ENCODE measurements at regions not wholly inside any gene's neighbourhood (a gene's known extent, or its start where the extent isn't known, plus 50 kb on each side); places are given as distances from the start of the nearest gene placed in this dataset.

- Histone ChIP-seq H3K27ac (ENCODE audit: low read depth in 2 of 2, low read length in 2 of 2) (no peak overlapping the region), H3K4me3 (ENCODE audit: low read length in 3 of 3) (no peak overlapping the region), H3K4me1 (ENCODE audit: control insufficient read depth in 2 of 3, insufficient read depth in 2 of 3, low read depth in 1 of 3, low read length in 3 of 3) (no peaks in the 10 kb centered on the region), H3K9ac (ENCODE audit: low read length in 3 of 3) (no peak overlapping the region), H3K36me3 (ENCODE audit: control insufficient read depth in 2 of 3, insufficient read depth in 3 of 3, low read length in 3 of 3) (no peaks in the 10 kb centered on the region), H3K9me3 (ENCODE audit: control insufficient read depth in 2 of 3, insufficient read depth in 1 of 3, low read length in 3 of 3) (no peaks in the 10 kb centered on the region), H3K27me3 (ENCODE audit: control insufficient read depth, insufficient read depth, low read length) (no peaks in the 10 kb centered on the region)
- intact Hi-C loops (cut with DNase I) = no loop called here
- no peak for FAIRE-seq
- no peak for DNase-seq
- TF ChIP-seq CTCF (IDR thresholded peaks at IDR 0.05; ENCODE audit: borderline replicate concordance, extremely low read depth, insufficient read depth) = no peak
Measured at GRCh38 chr4:38598489-38598888, 65.5 kb upstream of the KLF3 start.

- Histone ChIP-seq H3K4me3 (ENCODE audit: low read length in 3 of 3) (no peak overlapping the region), H3K27me3 (ENCODE audit: control insufficient read depth, insufficient read depth, low read length) (no peaks in the 10 kb centered on the region), H3K27ac (ENCODE audit: low read depth in 2 of 2, low read length in 2 of 2) (no peak overlapping the region), H3K4me1 (ENCODE audit: control insufficient read depth in 2 of 3, insufficient read depth in 2 of 3, low read depth in 1 of 3, low read length in 3 of 3) (peaks cover 0 to 3% (median 0%) of the 10 kb centered on the region in 3 donors), H3K36me3 (ENCODE audit: control insufficient read depth in 2 of 3, insufficient read depth in 3 of 3, low read length in 3 of 3) (no peaks in the 10 kb centered on the region), H3K9me3 (ENCODE audit: control insufficient read depth in 2 of 3, insufficient read depth in 1 of 3, low read length in 3 of 3) (no peaks in the 10 kb centered on the region), H3K9ac (ENCODE audit: low read length in 3 of 3) (no peak overlapping the region)
- no peak for TF ChIP-seq CTCF (IDR thresholded peaks at IDR 0.05; ENCODE audit: borderline replicate concordance, extremely low read depth, insufficient read depth)
- intact Hi-C loops (cut with DNase I) = no loop called here
- FAIRE-seq = no peak
- DNase-seq = no peak
Measured at GRCh38 chr4:38600575-38600974, 63.4 kb upstream of the KLF3 start.

GRCh38 chr4:38601244-38601915, 62.6 kb upstream of the KLF3 start:
- no peak for TF ChIP-seq CTCF (IDR thresholded peaks at IDR 0.05; ENCODE audit: borderline replicate concordance, extremely low read depth, insufficient read depth)
- H3K4me1 ChIP-seq (ENCODE audit: control insufficient read depth in 2 of 3, insufficient read depth in 2 of 3, low read depth in 1 of 3, low read length in 3 of 3) = peaks cover 0 to 8% (median 0%) of the 10 kb centered on the region in 3 donors
- H3K9me3 ChIP-seq (ENCODE audit: control insufficient read depth in 2 of 3, insufficient read depth in 1 of 3, low read length in 3 of 3) = no peaks in the 10 kb centered on the region
- H3K36me3 ChIP-seq (ENCODE audit: control insufficient read depth in 2 of 3, insufficient read depth in 3 of 3, low read length in 3 of 3) = no peaks in the 10 kb centered on the region
- no peak overlapping the region for H3K9ac ChIP-seq (ENCODE audit: low read length in 3 of 3)
- no peak for FAIRE-seq
- intact Hi-C loops (cut with DNase I) = no loop called here
- DNase-seq = no peak
- H3K27me3 ChIP-seq (ENCODE audit: control insufficient read depth, insufficient read depth, low read length) = no peaks in the 10 kb centered on the region
- H3K27ac ChIP-seq (ENCODE audit: low read depth in 2 of 2, low read length in 2 of 2) = no peak overlapping the region
- H3K4me3 ChIP-seq (ENCODE audit: low read length in 3 of 3) = no peak overlapping the region

GRCh38 chr4:38601916-38602291, 62.1 kb upstream of the KLF3 start:
- TF ChIP-seq CTCF (IDR thresholded peaks at IDR 0.05; ENCODE audit: borderline replicate concordance, extremely low read depth, insufficient read depth) = no peak
- DNase-seq (no peak), FAIRE-seq (no peak)
- intact Hi-C loops (cut with DNase I) = no loop called here
- Histone ChIP-seq H3K9ac (ENCODE audit: low read length in 3 of 3) (no peak overlapping the region), H3K4me1 (ENCODE audit: control insufficient read depth in 2 of 3, insufficient read depth in 2 of 3, low read depth in 1 of 3, low read length in 3 of 3) (peaks cover 0 to 8% (median 0%) of the 10 kb centered on the region in 3 donors), H3K36me3 (ENCODE audit: control insufficient read depth in 2 of 3, insufficient read depth in 3 of 3, low read length in 3 of 3) (no peaks in the 10 kb centered on the region), H3K27ac (ENCODE audit: low read depth in 2 of 2, low read length in 2 of 2) (no peak overlapping the region), H3K27me3 (ENCODE audit: control insufficient read depth, insufficient read depth, low read length) (no peaks in the 10 kb centered on the region), H3K4me3 (ENCODE audit: low read length in 3 of 3) (no peak overlapping the region), H3K9me3 (ENCODE audit: control insufficient read depth in 2 of 3, insufficient read depth in 1 of 3, low read length in 3 of 3) (no peaks in the 10 kb centered on the region)

Measured in kidney (tissue), 13 donors.